Neural crest cell (in vitro differentiated cells): ENCODE measurements at regions not wholly inside any gene's neighbourhood (a gene's known extent, or its start where the extent isn't known, plus 50 kb on each side); places are given as distances from the start of the nearest gene placed in this dataset.

Experiments used
- DNase-seq: peaks from one replicate; pipeline ENCODE4 v3.0.0; 2021; ENCODE audit warnings: low read depth, mixed read lengths, low spot score
- H3K27ac Mint-ChIP-seq: one replicate; pipeline ENCODE4 v1.8.0; 2021; ENCODE audit warnings: mild to moderate bottlenecking, mixed read lengths; ENCODE audit not compliant: unreplicated experiment
- H3K27me3 Mint-ChIP-seq: 2 replicates; pipeline ENCODE4 v1.8.0; 2021; ENCODE audit warnings: low read depth, mild to moderate bottlenecking, mixed read lengths
- H3K36me3 Mint-ChIP-seq: 2 replicates; pipeline ENCODE4 v1.8.0; 2021; ENCODE audit warnings: low read depth, mild to moderate bottlenecking, mixed read lengths
- H3K4me1 Mint-ChIP-seq: 2 replicates; pipeline ENCODE4 v1.8.0; 2021; ENCODE audit warnings: mixed read lengths
- H3K4me3 Mint-ChIP-seq: one replicate; pipeline ENCODE4 v1.8.0; 2021; ENCODE audit warnings: mild to moderate bottlenecking, mixed read lengths
- H3K9me3 Mint-ChIP-seq: 2 replicates; pipeline ENCODE4 v1.8.0; 2021; ENCODE audit warnings: mixed read lengths
- TF ChIP-seq, protein P1 (sequence below): fragments of 200-600 bp; sonication (generic); conservative IDR thresholded peaks from 2 replicates; pipeline ENCODE4 v1.5.0; 2021; ENCODE audit warnings: antibody characterized with exemption, mild to moderate bottlenecking

GRCh38 chr3:145639875-145640274, 521.1 kb downstream of the PLOD2 start:
- no peak overlapping the region for H3K27ac Mint-ChIP-seq

GRCh38 chr3:145648396-145648795, 512.6 kb downstream of the PLOD2 start:
- DNase-seq = no peak
- H3K36me3 Mint-ChIP-seq = no peaks in the 10 kb centered on the region
- H3K4me3 Mint-ChIP-seq = no peak overlapping the region
- H3K4me1 Mint-ChIP-seq = no peaks in the 10 kb centered on the region
- H3K27ac Mint-ChIP-seq = no peak overlapping the region
- H3K27me3 Mint-ChIP-seq = no peaks in the 10 kb centered on the region
- TF ChIP-seq, protein P1, sequence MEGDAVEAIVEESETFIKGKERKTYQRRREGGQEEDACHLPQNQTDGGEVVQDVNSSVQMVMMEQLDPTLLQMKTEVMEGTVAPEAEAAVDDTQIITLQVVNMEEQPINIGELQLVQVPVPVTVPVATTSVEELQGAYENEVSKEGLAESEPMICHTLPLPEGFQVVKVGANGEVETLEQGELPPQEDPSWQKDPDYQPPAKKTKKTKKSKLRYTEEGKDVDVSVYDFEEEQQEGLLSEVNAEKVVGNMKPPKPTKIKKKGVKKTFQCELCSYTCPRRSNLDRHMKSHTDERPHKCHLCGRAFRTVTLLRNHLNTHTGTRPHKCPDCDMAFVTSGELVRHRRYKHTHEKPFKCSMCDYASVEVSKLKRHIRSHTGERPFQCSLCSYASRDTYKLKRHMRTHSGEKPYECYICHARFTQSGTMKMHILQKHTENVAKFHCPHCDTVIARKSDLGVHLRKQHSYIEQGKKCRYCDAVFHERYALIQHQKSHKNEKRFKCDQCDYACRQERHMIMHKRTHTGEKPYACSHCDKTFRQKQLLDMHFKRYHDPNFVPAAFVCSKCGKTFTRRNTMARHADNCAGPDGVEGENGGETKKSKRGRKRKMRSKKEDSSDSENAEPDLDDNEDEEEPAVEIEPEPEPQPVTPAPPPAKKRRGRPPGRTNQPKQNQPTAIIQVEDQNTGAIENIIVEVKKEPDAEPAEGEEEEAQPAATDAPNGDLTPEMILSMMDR = no peak
- H3K9me3 Mint-ChIP-seq = peaks cover 3% of the 10 kb centered on the region

More at GRCh38 chr3:145639875-145640274, 521.1 kb downstream of the PLOD2 start:
- H3K36me3 Mint-ChIP-seq = no peaks in the 10 kb centered on the region
- TF ChIP-seq, protein P1 = no peak
- no peaks in the 10 kb centered on the region for H3K9me3 Mint-ChIP-seq
- H3K4me1 Mint-ChIP-seq = no peaks in the 10 kb centered on the region
- no peak for DNase-seq
- H3K27me3 Mint-ChIP-seq = no peaks in the 10 kb centered on the region
- no peak overlapping the region for H3K4me3 Mint-ChIP-seq

GRCh38 chr3:145649368-145649887, 511.6 kb downstream of the PLOD2 start:
- H3K27ac Mint-ChIP-seq = no peak overlapping the region
- no peaks in the 10 kb centered on the region for H3K36me3 Mint-ChIP-seq
- H3K27me3 Mint-ChIP-seq = no peaks in the 10 kb centered on the region
- H3K4me3 Mint-ChIP-seq = no peak overlapping the region
- TF ChIP-seq, protein P1 = no peak
- no peaks in the 10 kb centered on the region for H3K4me1 Mint-ChIP-seq
- H3K9me3 Mint-ChIP-seq = peaks cover 3% of the 10 kb centered on the region
- no peak for DNase-seq

GRCh38 chr3:145650170-145650569, 510.8 kb downstream of the PLOD2 start:
- Mint-ChIP-seq H3K4me3 (no peak overlapping the region), H3K36me3 (no peaks in the 10 kb centered on the region), H3K4me1 (no peaks in the 10 kb centered on the region), H3K9me3 (peaks cover 3% of the 10 kb centered on the region), H3K27me3 (no peaks in the 10 kb centered on the region), H3K27ac (no peak overlapping the region)
- no peak for DNase-seq
- TF ChIP-seq, protein P1 = no peak

- H3K4me1 Mint-ChIP-seq = peaks cover 14% of the 10 kb centered on the region
- H3K27me3 Mint-ChIP-seq = no peaks in the 10 kb centered on the region
- peaks cover 3% of the 10 kb centered on the region for H3K9me3 Mint-ChIP-seq
- TF ChIP-seq, protein P1 = no peak
- DNase-seq = no peak
- no peak overlapping the region for H3K27ac Mint-ChIP-seq
- no peaks in the 10 kb centered on the region for H3K36me3 Mint-ChIP-seq
- H3K4me3 Mint-ChIP-seq = no peak overlapping the region
These were observed 489.9 kb downstream of the PLOD2 start for GRCh38 chr3:145671121-145671520.
